ENCODE measurements at regions not wholly inside any gene's neighbourhood (a gene's known extent, or its start where the extent isn't known, plus 50 kb on each side); places are given as distances from the start of the nearest gene placed in this dataset.

DNA sequence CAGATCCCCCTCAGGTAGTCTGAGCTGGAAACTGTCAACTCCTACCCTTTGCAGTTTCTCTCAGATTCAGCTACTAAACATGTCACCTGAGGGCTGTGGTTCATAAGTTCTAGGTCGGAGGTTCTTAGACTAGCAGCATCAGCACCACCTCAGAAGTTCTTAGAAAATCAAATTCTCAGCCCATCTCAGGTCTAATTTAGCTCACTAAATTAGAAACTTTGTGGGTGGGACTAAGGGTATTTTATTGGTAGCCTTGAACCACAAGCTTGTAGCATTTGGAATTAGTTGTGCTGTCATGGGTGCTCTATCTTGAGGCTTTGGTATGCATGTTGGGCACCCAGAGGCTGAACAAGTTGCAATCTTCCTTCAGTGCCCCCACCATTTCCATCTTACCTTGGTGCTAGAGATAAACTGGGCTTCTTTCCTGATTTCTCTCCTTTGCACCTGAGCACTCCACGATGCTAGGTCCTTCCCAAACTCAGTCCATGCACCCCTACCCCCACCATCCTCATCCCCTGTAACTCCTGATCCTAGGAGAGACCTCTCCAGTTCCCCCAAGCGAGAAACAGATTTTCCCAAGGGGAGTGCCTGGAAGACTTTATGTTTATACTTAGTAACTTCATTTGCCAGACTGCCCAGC, 54.2 kb downstream of the S1PR1 start:
- no peak for TF ChIP-seq POLR2A (IDR thresholded peaks at IDR 0.05)
- TF ChIP-seq, protein P1, sequence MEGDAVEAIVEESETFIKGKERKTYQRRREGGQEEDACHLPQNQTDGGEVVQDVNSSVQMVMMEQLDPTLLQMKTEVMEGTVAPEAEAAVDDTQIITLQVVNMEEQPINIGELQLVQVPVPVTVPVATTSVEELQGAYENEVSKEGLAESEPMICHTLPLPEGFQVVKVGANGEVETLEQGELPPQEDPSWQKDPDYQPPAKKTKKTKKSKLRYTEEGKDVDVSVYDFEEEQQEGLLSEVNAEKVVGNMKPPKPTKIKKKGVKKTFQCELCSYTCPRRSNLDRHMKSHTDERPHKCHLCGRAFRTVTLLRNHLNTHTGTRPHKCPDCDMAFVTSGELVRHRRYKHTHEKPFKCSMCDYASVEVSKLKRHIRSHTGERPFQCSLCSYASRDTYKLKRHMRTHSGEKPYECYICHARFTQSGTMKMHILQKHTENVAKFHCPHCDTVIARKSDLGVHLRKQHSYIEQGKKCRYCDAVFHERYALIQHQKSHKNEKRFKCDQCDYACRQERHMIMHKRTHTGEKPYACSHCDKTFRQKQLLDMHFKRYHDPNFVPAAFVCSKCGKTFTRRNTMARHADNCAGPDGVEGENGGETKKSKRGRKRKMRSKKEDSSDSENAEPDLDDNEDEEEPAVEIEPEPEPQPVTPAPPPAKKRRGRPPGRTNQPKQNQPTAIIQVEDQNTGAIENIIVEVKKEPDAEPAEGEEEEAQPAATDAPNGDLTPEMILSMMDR (IDR thresholded peaks at IDR 0.05), result no peak
